HG03460 (cell line): ENCODE measurements at regions not wholly inside any gene's neighbourhood (a gene's known extent, or its start where the extent isn't known, plus 50 kb on each side); places are given as distances from the start of the nearest gene placed in this dataset.
"Not testable (repeated sequence)": the region's sequence is repeated elsewhere in the genome, so short reads cannot be mapped to it uniquely, and the experiment has no call there.

Source experiments
- ATAC-seq: cut with Tn5 transposase; IDR thresholded peaks from one replicate; pipeline ENCODE4 v1.9.1; 2021; ENCODE audit not compliant: unreplicated experiment

DNA sequence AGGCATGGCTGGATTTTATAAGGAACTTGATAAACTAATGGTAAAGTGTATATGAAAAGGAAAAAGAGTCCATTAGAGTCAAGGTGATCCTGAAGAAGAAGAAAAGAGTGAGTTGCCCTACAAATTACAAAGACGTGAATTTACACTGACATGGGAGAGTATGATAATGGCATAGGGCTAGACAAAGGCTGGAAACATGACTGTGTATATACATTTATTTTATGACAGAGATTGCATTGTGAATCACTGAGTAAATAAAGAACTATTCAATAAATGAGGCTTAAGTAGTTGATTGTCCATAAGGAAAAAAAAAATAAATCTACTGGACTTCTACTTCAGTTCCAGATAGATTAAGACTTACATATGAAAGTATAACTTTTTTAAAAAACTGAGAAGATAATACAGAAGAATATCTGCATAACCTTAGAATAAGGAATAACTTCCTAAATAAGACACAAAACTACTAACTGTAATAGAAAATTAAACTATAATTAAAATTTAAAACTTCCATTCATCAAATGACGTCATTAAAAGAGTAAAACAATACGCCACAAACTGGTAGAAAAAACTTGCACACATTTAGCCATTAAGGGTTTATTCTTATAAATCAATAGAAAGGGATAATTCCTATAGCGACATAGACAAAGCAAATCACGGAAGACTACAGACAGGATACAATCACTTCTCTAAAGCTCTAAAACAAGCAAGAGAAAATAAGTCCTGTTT lies 278.5 kb downstream of the NOVA1 start:
- ATAC-seq, result no peak

DNA sequence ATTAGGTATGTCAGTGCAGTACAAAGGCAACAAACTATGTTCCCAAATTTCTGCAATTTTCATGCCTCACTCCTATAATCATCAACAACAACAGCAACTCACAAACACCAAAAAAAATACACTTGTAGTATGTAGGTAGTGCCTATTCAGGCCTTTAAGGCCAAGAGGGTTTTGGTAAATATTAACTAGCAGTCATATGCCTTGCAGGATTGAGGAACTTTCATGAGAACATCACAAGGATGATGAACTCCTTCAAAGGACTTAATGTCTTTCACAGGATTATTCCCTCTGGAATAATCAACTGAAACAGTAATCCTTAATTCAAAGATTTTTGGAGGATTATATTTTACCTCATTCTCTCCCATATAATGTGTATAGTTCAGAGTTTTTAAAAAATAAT lies 293.8 kb downstream of the NOVA1 start:
- ATAC-seq, result no peak

DNA sequence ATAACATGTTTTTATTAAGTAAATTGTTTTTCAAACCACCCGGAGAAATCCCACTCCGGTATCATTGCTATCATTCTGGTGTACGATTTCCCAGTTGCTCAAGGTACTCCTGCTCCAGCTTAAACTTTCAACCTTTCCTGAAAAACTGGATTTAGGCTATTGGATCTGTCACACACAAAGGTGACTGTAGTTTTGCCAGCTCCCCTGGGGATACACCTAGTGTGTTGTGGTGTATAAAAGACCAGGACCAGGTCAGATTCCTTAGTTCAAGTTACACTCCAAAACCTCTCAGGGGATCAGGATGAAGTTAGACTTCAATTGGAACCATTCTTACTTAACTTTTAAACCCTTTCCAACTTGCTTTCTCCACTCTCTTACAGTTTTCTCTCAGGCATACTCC lies 303.9 kb downstream of the NOVA1 start:
- no peak for ATAC-seq

DNA sequence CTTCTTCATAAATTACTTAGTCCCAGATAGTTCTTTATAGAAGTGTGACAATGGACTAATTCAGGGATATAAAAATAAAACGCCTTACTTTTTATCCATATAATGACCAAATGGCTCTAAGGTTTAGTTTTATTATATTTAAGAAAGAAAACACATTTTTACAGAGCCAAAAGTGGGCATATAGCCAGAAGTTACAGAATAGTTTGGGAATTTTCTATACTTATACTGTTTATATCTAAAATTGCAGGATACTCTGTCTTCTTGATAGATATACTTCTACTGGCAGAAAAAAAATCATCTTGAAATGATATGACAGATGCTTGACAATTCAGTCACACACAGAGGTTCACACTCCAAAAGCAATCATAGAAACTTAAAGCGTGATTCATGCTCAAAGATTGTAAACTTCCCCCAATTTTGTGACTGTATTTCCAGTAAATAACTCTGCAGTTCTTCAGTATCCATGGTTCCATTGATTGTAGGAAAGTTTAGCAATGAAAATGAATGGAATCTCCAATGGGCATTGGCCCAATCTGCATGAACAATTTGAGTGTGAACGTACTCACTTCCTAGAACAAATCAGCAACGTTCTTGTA lies 307.8 kb downstream of the NOVA1 start:
- no peak for ATAC-seq

DNA sequence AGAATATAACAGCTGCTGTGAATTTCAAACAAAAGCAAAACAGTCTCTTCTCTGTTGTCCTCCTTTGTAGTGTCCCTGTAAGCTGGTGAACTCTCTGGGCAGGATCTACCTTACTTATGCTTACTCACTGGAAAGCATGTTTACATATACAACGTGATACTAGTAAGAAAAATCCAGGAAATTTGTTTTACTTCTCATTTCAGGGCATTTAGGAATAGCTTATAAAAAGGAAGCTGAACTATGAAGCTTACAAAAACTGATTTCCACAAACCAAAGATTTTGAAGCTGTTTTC lies 311.0 kb downstream of the NOVA1 start:
- ATAC-seq, result no peak

DNA sequence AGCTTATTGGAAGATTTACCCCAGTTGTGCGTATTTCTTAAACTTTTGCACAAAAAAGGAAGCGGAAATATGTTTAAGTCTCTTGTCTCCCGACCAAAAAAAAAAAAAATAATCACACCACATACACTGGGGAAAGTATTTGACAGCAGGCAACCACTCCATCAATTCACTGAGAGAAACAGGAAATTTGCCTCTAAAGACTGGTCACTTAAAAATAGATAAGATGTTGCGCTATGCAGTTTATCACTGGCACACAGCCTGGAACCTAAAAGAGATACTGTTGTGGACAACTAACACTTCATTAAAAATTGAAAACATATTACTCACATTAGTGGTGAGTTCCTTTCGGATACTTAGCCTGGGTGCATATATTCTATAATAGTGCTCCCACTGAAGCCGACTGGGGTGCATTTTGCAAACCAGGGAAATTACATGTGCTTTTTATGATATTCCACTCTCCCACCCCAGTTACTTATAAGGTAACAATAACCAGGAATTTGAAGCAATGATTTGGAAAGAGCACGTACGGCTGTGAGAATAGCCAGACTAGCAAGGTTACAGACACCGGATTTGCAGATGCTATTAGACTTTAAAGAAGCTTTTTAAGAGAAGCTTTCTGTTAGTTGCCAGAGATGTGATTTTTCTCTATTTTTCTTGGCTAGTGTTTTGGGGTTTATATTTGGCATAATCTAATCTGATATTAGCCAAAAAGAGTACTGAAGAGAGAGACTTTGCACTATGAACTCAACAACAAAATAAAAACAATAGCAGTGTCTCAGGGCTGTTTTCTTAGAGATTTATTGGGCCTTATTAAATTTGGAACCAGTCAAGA lies 311.5 kb downstream of the NOVA1 start:
- no peak for ATAC-seq

DNA sequence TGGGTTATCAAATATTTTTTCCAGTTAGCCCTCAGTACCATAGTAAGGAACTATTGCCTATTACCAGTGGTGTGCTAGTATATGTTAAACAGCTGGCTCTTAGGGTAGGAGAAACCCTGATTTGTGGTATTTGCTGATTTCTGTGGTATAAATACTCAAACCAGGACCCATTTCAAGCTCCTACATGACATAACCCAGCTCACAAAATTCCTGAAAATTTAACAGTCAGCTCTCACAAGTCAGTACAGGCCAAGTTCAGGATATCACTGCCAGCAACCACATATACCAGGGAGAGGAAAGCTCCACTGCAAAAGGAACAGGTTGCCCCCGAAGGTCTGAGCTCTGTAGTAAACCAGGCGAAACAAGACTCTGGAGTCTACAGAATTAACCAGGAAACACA lies 315.3 kb downstream of the NOVA1 start:
- ATAC-seq, result no peak

DNA sequence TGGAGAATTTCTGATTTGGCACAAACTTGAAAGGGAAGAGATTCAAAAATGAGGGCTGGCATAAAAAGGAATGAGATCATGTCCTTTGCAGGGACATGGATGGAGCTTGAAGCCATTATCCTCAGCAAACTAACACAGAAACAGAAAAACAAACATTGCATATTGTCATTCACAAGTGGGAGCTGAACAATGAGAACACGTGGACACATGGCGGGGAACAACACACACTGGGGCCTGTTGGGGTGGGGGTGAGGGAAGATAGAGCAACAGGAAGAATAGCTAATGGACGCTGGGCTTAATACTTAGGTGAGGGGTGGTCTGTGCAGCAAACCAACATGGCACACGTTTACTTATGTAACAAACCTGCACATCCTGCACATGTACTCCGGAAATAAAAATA lies 315.8 kb downstream of the NOVA1 start:
- ATAC-seq, result not testable (repeated sequence)

DNA sequence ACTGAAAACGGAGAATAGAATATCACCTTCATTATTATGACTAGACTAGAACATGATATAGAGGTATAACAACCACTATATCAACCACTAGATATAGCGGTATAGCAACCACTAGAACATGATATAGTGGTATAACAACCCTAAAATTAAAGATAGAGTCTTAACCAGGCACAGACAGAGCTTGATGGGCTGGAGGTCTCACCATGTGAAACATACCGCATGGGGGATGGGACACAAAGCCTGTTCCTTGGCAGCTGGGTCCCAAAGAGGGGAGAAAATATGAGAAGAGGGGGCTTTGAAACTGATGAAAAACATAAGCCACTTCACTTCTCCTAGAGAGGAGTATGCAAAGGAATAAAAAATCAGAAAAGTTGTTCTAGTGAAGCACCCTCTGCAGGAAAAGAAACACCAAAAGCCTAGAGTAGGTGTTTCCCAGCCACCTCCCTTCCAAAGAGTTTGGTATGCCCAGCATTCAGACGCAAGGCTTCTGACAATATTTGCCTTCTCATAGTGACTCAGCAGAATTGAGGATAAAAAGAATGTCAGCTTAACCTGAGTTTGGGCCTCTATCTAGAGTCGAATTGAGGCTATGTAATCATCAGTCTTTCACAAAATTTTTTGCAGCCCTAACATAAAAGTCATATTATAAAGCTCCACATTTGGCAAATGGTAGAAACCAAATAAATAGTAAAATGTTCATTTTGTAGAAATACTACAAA lies 316.4 kb downstream of the NOVA1 start:
- ATAC-seq, result no peak

DNA sequence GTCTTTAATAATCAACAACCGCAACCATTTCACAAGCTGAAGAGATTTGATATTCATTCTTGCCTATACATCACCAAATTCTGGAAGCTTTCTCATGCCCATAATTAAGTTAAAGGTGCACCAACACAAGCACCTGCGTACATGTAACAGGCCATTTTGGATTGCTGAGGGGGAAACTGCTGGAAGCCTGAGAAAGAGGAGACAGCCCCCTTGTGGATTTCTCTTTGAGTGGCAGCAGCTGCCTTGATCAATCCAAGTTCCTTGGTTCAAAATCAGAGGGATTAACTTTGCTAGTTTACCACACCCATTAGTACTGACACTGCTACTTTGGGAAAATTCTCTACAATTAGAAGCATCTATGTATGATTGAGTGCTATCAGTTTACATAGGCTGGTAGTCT lies 321.1 kb downstream of the NOVA1 start:
- no peak for ATAC-seq

DNA sequence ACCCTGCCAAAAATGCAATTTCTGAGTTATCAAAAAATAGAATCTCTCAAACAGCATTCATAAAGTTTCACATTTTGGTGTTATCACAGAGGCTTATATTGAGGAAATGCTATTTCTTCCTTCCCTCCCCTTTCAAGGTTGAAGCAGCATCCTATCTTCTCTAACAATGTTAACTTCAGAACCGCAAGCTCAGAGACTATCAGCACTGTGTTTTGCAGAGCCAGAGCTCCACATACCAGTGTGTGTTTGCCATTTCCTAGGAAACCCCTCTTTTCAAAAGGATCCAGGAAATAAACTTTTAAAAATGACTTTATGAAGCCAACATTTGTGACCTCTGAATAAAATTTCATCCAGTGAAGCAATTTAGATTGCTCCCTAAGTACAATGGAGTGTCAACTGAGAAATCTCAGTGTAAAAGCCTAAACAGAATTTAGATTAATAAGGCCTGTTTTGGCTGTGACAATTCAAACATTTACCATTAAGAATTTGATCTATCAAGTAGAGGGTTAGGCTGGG lies 332.6 kb downstream of the NOVA1 start:
- ATAC-seq, result no peak

DNA sequence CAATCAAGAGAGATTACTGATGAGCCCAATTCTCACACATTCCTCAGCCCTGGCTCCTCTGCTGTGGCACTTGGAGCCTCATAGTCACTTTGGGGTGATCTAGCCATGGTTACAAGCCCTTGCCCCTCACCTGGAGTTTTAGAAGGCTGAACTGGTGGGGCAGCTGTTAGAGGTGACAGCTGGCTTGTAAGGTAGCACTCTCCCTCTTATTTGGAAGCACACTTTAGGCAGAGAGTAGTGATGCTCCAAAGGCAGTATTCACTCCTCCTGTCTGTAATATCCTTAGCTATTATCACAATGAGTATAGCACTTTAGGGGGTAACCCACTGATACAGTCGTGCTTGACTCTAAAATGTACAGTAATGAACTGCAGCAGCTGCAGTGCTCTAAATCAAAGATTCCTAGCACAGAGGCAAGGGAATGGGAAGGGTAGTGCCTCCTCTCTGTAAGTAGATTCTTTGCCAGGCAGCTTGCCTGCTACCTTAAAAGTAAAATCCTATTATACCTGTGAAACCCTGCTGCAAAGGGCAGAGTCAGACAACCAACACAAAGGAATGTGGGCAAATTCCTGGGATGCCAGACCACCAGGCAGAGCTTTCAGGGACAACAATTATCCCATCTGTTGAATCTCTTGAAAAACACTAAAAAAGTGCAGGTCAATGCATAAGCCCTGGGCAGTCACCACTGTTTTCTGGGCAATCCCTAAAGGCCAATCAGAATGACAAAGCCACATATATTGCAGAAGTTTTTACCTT lies 336.3 kb downstream of the NOVA1 start:
- ATAC-seq, result no peak

DNA sequence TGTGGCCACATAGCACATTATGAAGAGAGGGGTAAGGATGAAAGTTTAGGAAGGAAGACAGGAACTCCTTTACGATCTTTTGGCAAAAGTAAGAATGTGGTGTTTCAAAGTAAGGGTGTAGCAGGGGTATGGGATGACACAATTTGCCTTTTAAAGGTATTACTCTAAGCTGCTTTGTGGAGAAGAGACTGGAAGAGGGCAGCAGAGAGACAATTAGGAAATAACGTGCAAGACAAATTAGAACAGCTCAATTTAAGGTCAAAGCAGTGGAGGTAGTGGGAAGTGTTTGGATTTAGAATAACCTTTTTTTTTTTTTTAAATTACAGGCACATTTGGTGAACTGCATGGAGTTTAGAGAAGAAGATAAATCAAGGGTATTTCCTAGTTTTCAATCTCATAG lies 342.6 kb downstream of the NOVA1 start:
- ATAC-seq, result no peak

DNA sequence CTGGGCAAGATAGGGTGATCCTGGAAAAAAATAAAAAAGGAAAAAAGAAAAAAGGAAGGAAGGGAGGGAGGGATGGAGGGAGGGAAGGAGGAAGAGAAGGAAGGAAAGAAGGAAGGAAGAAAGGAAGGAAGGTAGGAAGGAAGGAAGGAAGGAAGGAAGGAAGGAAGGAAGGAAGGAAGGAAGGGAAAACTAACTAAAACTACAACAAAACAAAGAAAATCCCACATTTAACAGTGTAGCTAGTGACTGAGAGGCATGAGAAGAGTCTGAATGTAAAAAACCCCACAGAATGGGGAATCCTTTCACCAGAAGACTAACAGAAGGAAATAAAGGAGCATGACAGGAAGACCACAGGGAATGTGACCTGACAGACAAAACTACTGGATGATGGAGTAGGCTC lies 345.7 kb downstream of the NOVA1 start:
- ATAC-seq, result no peak

DNA sequence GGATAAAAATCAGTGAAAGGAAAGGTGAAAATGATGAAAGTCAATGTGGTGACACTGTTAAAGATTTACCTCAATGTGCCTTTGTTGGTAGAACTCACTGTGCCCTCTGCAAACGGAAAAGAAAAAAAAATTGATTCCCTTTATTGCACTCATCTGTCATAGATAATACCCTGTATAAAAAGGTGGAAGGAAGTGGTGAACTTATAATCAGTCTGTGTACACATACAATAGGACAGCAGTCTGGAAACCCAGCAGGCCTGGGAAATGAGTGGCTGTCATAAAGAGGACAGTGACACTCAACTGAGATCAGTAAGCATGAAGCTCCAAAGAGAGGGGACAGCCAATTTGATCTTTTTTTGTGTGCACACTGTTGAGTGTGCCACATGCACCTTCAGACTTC lies 364.7 kb downstream of the NOVA1 start:
- ATAC-seq, result no peak

DNA sequence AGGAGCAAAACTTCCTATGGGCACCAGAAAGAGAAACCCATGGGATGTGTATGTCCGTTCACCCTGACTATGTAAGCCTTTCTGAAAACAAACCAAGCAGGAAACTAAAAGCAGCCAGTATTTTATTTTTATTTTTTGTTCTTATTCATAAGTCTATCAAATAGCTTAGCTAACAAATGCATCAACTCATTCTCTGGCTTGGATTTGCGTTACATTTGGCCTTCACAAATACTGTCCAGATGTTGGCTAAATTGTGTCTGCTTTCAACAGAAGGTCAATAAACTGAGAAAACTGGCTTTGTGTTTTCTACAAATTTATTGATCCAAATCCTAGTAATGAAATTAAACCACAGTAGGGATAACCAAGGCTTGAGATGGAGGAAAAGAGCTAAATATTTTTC lies 379.0 kb downstream of the NOVA1 start:
- no peak for ATAC-seq

DNA sequence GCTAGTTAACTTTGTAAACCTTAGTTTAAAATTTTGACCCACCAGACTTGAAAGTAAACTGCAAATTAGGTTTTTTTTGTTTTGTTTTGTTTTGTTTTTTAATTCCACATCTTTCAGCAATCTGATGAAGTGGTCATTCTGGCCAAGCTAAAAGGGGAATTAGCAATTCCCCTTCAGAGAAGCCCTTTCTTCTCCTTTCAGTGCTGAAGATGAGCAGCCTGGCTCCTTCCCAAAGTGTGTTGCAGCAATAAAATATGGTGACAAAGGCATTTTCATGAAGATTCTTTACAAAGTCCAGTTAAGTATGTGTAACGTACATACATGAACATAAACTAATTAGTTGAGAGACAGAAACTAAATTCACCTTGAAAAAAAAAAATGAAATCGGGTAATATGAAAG lies 380.1 kb downstream of the NOVA1 start:
- ATAC-seq, result no peak

DNA sequence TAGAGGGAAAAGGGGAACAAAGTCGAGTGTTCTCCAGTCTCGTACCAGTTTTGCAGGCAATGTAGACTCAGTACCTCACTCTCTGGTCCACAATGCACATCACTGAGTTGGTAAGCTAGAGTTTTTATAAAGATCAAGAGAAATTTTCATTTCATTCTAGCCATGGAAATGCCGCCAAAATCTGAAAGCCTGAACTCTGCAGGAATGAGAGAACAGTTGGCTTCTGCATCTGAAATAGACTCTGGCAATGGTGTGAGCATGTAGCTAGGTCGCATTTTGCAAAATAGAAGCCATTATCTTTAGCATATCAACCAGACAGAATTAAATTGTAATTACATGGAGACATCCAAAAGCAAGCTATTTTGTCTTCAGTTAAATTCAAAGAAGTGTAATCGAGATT lies 381.0 kb downstream of the NOVA1 start:
- ATAC-seq, result no peak

DNA sequence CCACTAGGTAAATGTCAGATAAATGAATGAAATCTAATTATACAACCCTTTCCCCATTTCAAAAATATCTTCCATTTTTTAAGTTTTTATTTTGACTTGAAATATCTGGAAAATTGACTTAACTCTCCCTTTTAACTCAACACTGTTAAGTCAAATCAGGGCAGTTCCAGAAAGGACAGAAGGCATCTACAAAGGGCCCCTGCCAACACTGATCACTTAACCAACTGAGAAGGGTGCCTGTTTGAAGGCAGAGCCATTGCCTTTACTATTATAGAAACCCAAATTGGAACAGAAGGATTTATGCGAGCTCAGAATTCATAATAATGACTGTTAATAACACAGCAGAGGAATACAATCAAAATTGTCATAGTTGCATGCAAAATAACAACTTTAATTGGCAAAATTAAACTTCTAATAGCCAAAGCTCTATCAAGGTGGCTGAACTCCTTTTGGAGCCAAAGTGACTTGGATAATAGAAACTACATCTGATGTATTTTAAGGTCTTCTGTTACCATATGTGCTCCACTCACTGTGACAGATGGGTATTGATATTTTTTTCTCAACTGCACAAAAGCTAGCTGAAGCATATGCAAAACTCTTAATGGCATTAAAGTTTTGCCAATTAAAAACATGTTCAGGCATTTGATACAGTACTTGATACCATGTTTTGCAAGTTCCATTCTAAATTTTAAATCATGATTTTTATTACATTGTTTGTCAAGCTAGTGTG lies 383.8 kb downstream of the NOVA1 start:
- no peak for ATAC-seq

DNA sequence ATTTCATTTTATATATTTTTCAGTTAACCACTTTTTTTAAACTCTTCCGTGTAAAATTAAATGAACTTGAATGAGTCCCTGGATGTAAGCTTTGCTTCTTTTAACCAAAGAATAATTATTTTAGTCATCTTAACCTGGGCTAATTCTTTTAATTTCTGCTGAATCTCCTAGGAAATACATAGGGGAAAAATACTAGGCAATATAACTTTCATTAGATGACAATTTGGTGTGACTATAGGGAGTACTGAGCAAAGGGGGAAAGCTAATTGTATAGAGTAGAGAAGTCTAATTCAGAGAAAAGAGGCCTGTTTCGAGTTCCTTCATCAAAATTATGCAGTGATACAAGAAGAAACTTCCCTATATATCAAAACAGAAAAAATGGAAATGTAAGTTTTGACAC lies 388.1 kb downstream of the NOVA1 start:
- no peak for ATAC-seq
